ENCODE measurements at regions not wholly inside any gene's neighbourhood (a gene's known extent, or its start where the extent isn't known, plus 50 kb on each side); places are given as distances from the start of the nearest gene placed in this dataset.

DNA sequence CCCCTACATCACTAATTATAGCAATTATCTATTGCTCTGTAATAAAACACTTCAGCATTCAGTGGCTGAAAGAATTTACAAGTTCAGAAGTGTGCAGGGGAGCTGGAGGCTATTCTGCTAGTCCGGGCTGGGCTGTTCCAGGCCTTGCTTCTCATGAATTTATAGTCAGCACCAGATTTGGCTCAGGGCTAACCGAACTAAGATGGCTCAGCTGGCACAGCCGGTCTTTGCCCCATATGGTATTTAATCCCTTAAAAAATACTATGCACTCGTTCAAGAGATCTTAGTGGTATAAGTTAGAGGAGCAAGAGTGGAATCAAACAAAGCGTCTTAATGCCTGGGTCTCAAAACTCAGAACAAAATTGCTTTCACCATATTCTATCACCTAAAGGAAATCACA is 932.9 kb downstream of the XPNPEP1 start:
- TF ChIP-seq MAX (IDR thresholded peaks at IDR 0.05) (no peak), REST (IDR thresholded peaks at IDR 0.05; ENCODE audit: low read depth) (no peak)

Data from Ishikawa (cell line).